ENCODE measurements at regions not wholly inside any gene's neighbourhood (a gene's known extent, or its start where the extent isn't known, plus 50 kb on each side); places are given as distances from the start of the nearest gene placed in this dataset.
"Not testable (repeated sequence)": the region's sequence is repeated elsewhere in the genome, so short reads cannot be mapped to it uniquely, and the experiment has no call there.

- WGBS (ENCODE audit: insufficient coverage, low coverage, low lambda C conversion rate, missing lambda C conversion rate), result 100% methylated on average over 1 of the region's 1 CpG
- DNase-seq (no peak), ATAC-seq (no peak)
- intact Hi-C loops (cut with DNase I), result no loop called here
- H3K27ac ChIP-seq, result no peak overlapping the region
- peaks cover 0 to 5% (median 1%) of the 10 kb centered on the region in 4 donors for H3K36me3 ChIP-seq
- no peak overlapping the region for H3K4me3 ChIP-seq
- H3K27me3 ChIP-seq, result no peaks in the 10 kb centered on the region
- TF ChIP-seq CTCF (IDR thresholded peaks at IDR 0.05), result no peak
- TF ChIP-seq POLR2A (IDR thresholded peaks at IDR 0.05), result no peak
- peaks cover 0 to 10% (median 0%) of the 10 kb centered on the region in 4 donors for H3K9me3 ChIP-seq
- no peaks in the 10 kb centered on the region for H3K4me1 ChIP-seq
Observed at GRCh38 chr7:130854481-130854880, 120.5 kb upstream of the KLF14 start.

- H3K9me3 ChIP-seq, result peaks cover 0 to 10% (median 0%) of the 10 kb centered on the region in 4 donors
- H3K4me1 ChIP-seq, result no peaks in the 10 kb centered on the region
- ATAC-seq, result no peak
- no peak overlapping the region for H3K27ac ChIP-seq
- no peak for DNase-seq
- H3K27me3 ChIP-seq, result no peaks in the 10 kb centered on the region
- H3K36me3 ChIP-seq, result peaks cover 0 to 5% (median 1%) of the 10 kb centered on the region in 4 donors
- TF ChIP-seq CTCF (IDR thresholded peaks at IDR 0.05) (no peak), POLR2A (IDR thresholded peaks at IDR 0.05) (no peak)
- intact Hi-C loops (cut with DNase I), result no loop called here
- no peak overlapping the region for H3K4me3 ChIP-seq
Observed at GRCh38 chr7:130856866-130857265, 122.9 kb upstream of the KLF14 start.

GRCh38 chr7:130860832-130861231, 126.8 kb upstream of the KLF14 start:
- not testable (repeated sequence) for H3K36me3 ChIP-seq, H3K27me3 ChIP-seq

GRCh38 chr7:130865408-130866236, 131.6 kb upstream of the KLF14 start:
- no peak for DNase-seq
- Histone ChIP-seq H3K9me3 (no peaks in the 10 kb centered on the region), H3K4me3 (no peak overlapping the region), H3K36me3 (peaks cover 0 to 14% (median 9%) of the 10 kb centered on the region in 4 donors), H3K4me1 (no peaks in the 10 kb centered on the region), H3K27ac (no peak overlapping the region), H3K27me3 (no peaks in the 10 kb centered on the region)
- WGBS (ENCODE audit: insufficient coverage, low coverage, low lambda C conversion rate, missing lambda C conversion rate), result 77% methylated on average over 4 of the region's 4 CpGs
- intact Hi-C loops (cut with DNase I), result no loop called here
- TF ChIP-seq POLR2A (IDR thresholded peaks at IDR 0.05), result no peak
- no peak for ATAC-seq

More at GRCh38 chr7:130860832-130861231, 126.8 kb upstream of the KLF14 start:
- H3K4me1 ChIP-seq; H3K4me3 ChIP-seq; DNase-seq; ATAC-seq; H3K9me3 ChIP-seq; intact Hi-C loops (cut with DNase I); H3K27ac ChIP-seq: not testable (repeated sequence)
- 83% methylated on average over 1 of the region's 2 CpGs for WGBS (ENCODE audit: insufficient coverage, low coverage, low lambda C conversion rate, missing lambda C conversion rate)

- ATAC-seq (no peak), DNase-seq (no peak)
- WGBS (ENCODE audit: insufficient coverage, low coverage, low lambda C conversion rate, missing lambda C conversion rate), result 80% methylated on average over 1 of the region's 2 CpGs
- no peak overlapping the region for H3K4me3 ChIP-seq
- TF ChIP-seq POLR2A (IDR thresholded peaks at IDR 0.05) (no peak), CTCF (IDR thresholded peaks at IDR 0.05) (no peak)
- peaks cover 0 to 17% (median 12%) of the 10 kb centered on the region in 4 donors for H3K36me3 ChIP-seq
- H3K4me1 ChIP-seq, result no peaks in the 10 kb centered on the region
- H3K27me3 ChIP-seq, result no peaks in the 10 kb centered on the region
- no peak overlapping the region for H3K27ac ChIP-seq
- intact Hi-C loops (cut with DNase I), result no loop called here
- no peaks in the 10 kb centered on the region for H3K9me3 ChIP-seq
Observed at GRCh38 chr7:130867039-130867438, 133.0 kb upstream of the KLF14 start.
